Lung microvascular endothelial cell (primary cell): ENCODE measurements at regions not wholly inside any gene's neighbourhood (a gene's known extent, or its start where the extent isn't known, plus 50 kb on each side); places are given as distances from the start of the nearest gene placed in this dataset.

ENCODE experiments used
- DNase-seq, 2 donors: peaks; one replicate each; pipeline versions ENCODE4 v3.0.0 to v3.0.0-alpha.2; 2010; ENCODE audit warnings: low read depth in 2 of 2

GRCh38 chr9:86531273-86531970, 177.2 kb upstream of the TUT7 start:
- DNase-seq, result no peak

- DNase-seq, result no peak
These were observed 175.5 kb upstream of the TUT7 start for GRCh38 chr9:86529496-86530275.

GRCh38 chr9:86526021-86526420, 171.8 kb upstream of the TUT7 start:
- DNase-seq, result no peak

GRCh38 chr9:86525182-86525581, 171.0 kb upstream of the TUT7 start:
- no peak for DNase-seq

GRCh38 chr9:86521977-86522376, 167.8 kb upstream of the TUT7 start:
- no peak for DNase-seq

- DNase-seq, result no peak
These were observed 167.1 kb upstream of the TUT7 start for GRCh38 chr9:86521322-86521721.

GRCh38 chr9:86519066-86519615, 164.9 kb upstream of the TUT7 start:
- no peak for DNase-seq

GRCh38 chr9:86517475-86517874, 163.3 kb upstream of the TUT7 start:
- DNase-seq, result no peak

- no peak for DNase-seq
These were observed 162.4 kb upstream of the TUT7 start for GRCh38 chr9:86516564-86516963.

GRCh38 chr9:86515221-86515620, 161.0 kb upstream of the TUT7 start:
- DNase-seq, result no peak

GRCh38 chr9:86513429-86513828, 159.2 kb upstream of the TUT7 start:
- DNase-seq, result no peak

- DNase-seq, result no peak
These were observed 158.7 kb upstream of the TUT7 start for GRCh38 chr9:86512929-86513328.

- no peak for DNase-seq
These were observed 157.6 kb upstream of the TUT7 start for GRCh38 chr9:86511614-86512360.

- DNase-seq, result no peak
These were observed 154.1 kb upstream of the TUT7 start for GRCh38 chr9:86508208-86508903.

GRCh38 chr9:86507212-86507630, 153.0 kb upstream of the TUT7 start:
- no peak for DNase-seq

GRCh38 chr9:86503942-86504341, 149.7 kb upstream of the TUT7 start:
- no peak for DNase-seq

- no peak for DNase-seq
These were observed 149.1 kb upstream of the TUT7 start for GRCh38 chr9:86503314-86503713.

- no peak for DNase-seq
These were observed 146.6 kb upstream of the TUT7 start for GRCh38 chr9:86500667-86501435.

GRCh38 chr9:86500031-86500430, 145.8 kb upstream of the TUT7 start:
- no peak for DNase-seq

GRCh38 chr9:86494644-86495111, 140.5 kb upstream of the TUT7 start:
- DNase-seq, result no peak
